Activated CD4-positive, alpha-beta T cell treated with anti-CD3 and anti-CD28 coated beads, Interleukin-2, amount 50 U/mL, for 48 hours (primary cell): ENCODE measurements at regions not wholly inside any gene's neighbourhood (a gene's known extent, or its start where the extent isn't known, plus 50 kb on each side); places are given as distances from the start of the nearest gene placed in this dataset.

Source experiments
- DNase-seq, 2 experiments: peaks; one replicate each; pipeline ENCODE4 v3.0.0-alpha.2; 2020

GRCh38 chr7:18081617-18082016 lies 54.0 kb upstream of the PRPS1L1 start:
- no peak for DNase-seq

GRCh38 chr7:18082169-18082568 lies 54.5 kb upstream of the PRPS1L1 start:
- DNase-seq, result no peak

- no peak for DNase-seq
Observed at GRCh38 chr7:18086165-18087025, 58.7 kb upstream of the PRPS1L1 start.

- DNase-seq, result peak in 1 of 2 experiments; percentile 2
Observed at GRCh38 chr7:18087026-18087686, 59.5 kb upstream of the PRPS1L1 start.

GRCh38 chr7:18087687-18088078 lies 60.0 kb upstream of the PRPS1L1 start:
- DNase-seq, result no peak

- no peak for DNase-seq
Observed at GRCh38 chr7:18096087-18096486, 68.4 kb upstream of the PRPS1L1 start.

- DNase-seq, result no peak
Observed at GRCh38 chr7:18102576-18102975, 74.9 kb upstream of the PRPS1L1 start.

GRCh38 chr7:18103436-18104218 lies 76.0 kb upstream of the PRPS1L1 start:
- DNase-seq, result no peak

GRCh38 chr7:18109762-18110161 lies 82.1 kb upstream of the PRPS1L1 start:
- no peak for DNase-seq

GRCh38 chr7:18116661-18117060 lies 89.0 kb upstream of the PRPS1L1 start:
- DNase-seq, result no peak

- no peak for DNase-seq
Observed at GRCh38 chr7:18117482-18117881, 89.8 kb upstream of the PRPS1L1 start.

- no peak for DNase-seq
Observed at GRCh38 chr7:18119985-18120384, 92.3 kb upstream of the PRPS1L1 start.

- DNase-seq, result no peak
Observed at GRCh38 chr7:18123508-18124239, 96.0 kb upstream of the PRPS1L1 start.

GRCh38 chr7:18125476-18125875 lies 97.8 kb upstream of the PRPS1L1 start:
- no peak for DNase-seq

- no peak for DNase-seq
Observed at GRCh38 chr7:18126281-18126680, 98.6 kb upstream of the PRPS1L1 start.

GRCh38 chr7:18128846-18129245 lies 101.2 kb upstream of the PRPS1L1 start:
- no peak for DNase-seq

GRCh38 chr7:18132811-18133210 lies 105.2 kb upstream of the PRPS1L1 start:
- no peak for DNase-seq

- DNase-seq, result no peak
Observed at GRCh38 chr7:18133921-18134320, 106.3 kb upstream of the PRPS1L1 start.

GRCh38 chr7:18140943-18141342 lies 113.3 kb upstream of the PRPS1L1 start:
- DNase-seq, result no peak

- DNase-seq, result no peak
Observed at GRCh38 chr7:18144166-18144565, 116.5 kb upstream of the PRPS1L1 start.

GRCh38 chr7:18145160-18145559 lies 117.5 kb upstream of the PRPS1L1 start:
- no peak for DNase-seq

- no peak for DNase-seq
Observed at GRCh38 chr7:18151422-18151821, 123.8 kb upstream of the PRPS1L1 start.
